ENCODE measurements at regions not wholly inside any gene's neighbourhood (a gene's known extent, or its start where the extent isn't known, plus 50 kb on each side); places are given as distances from the start of the nearest gene placed in this dataset.

GRCh38 chr6:167409694-167410093, 84.8 kb downstream of the TTLL2 start:
- ChIA-PET CTCF (no interaction called here), POLR2A (no interaction called here)
- no peaks in the 10 kb centered on the region for H3K36me3 ChIP-seq (ENCODE audit: control insufficient read depth in 1 of 2, insufficient read depth in 2 of 2, low read length in 2 of 2)

GRCh38 chr6:167410462-167410861, 85.6 kb downstream of the TTLL2 start:
- Histone ChIP-seq H3K27me3 (ENCODE audit: insufficient read depth, low read length) (peaks cover 14% of the 10 kb centered on the region; the same call in 1 of the 2 replicates), H3K36me3 (ENCODE audit: control insufficient read depth in 1 of 2, insufficient read depth in 2 of 2, low read length in 2 of 2) (no peaks in the 10 kb centered on the region), H3K4me1 (ENCODE audit: control insufficient read depth in 1 of 2, insufficient read depth in 2 of 2, low read length in 2 of 2) (no peaks in the 10 kb centered on the region), H3K79me2 (ENCODE audit: insufficient read depth, low read length) (no peaks in the 10 kb centered on the region), H3K27ac (ENCODE audit: low read depth, low read length) (no peak overlapping the region), H3K4me2 (ENCODE audit: low read length) (no peak overlapping the region), H3K9me3 (ENCODE audit: control insufficient read depth in 1 of 2, insufficient read depth in 1 of 2, low read depth in 1 of 2, low read length in 2 of 2) (no peaks in the 10 kb centered on the region), H4K20me1 (ENCODE audit: insufficient read depth) (no peaks in the 10 kb centered on the region), H3K4me3 (replicated peaks in 1 of 2; ENCODE audit: low read depth in 1 of 2, low read length in 2 of 2) (no peak overlapping the region), H3K9ac (ENCODE audit: low read length) (no peak overlapping the region), H2AFZ (ENCODE audit: low read depth, low read length, poor library complexity, severe bottlenecking) (no peak overlapping the region), H3K9me2 (ENCODE audit: insufficient read depth) (no peaks in the 10 kb centered on the region)
- no peak for TF ChIP-seq MAX (IDR thresholded peaks at IDR 0.05)
- TF ChIP-seq ZBTB33 (IDR thresholded peaks at IDR 0.05; ENCODE audit: extremely low read depth, insufficient replicate concordance, low read length): no peak
- no peak for TF ChIP-seq POLR2AphosphoS5 (IDR thresholded peaks at IDR 0.05; ENCODE audit: low read depth, low read length)
- intact Hi-C loops (cut with micrococcal nuclease): no loop called here
- no TSS peak for BruUV-seq (replicated peaks)
- ATAC-seq (no peak), DNase-seq (ENCODE audit: low read depth, low spot score) (no peak)
- RAD21 ChIA-PET (ENCODE audit: low non-redundant PET in 1 of 2, low total read pairs in 2 of 2, uncharacterized antibody in 2 of 2, unreplicated experiment in 2 of 2): no interaction called here
- POLR2A ChIA-PET: no interaction called here
- CTCF ChIA-PET: no interaction called here

More at GRCh38 chr6:167409694-167410093, 84.8 kb downstream of the TTLL2 start:
- BruUV-seq (replicated peaks): no TSS peak
- Histone ChIP-seq H3K4me2 (ENCODE audit: low read length) (no peak overlapping the region), H3K9ac (ENCODE audit: low read length) (no peak overlapping the region), H3K79me2 (ENCODE audit: insufficient read depth, low read length) (no peaks in the 10 kb centered on the region), H3K4me1 (ENCODE audit: control insufficient read depth in 1 of 2, insufficient read depth in 2 of 2, low read length in 2 of 2) (no peaks in the 10 kb centered on the region), H3K4me3 (replicated peaks in 1 of 2; ENCODE audit: low read depth in 1 of 2, low read length in 2 of 2) (no peak overlapping the region), H3K27me3 (ENCODE audit: insufficient read depth, low read length) (peaks cover 15% of the 10 kb centered on the region; the same call in 1 of the 2 replicates), H4K20me1 (ENCODE audit: insufficient read depth) (no peaks in the 10 kb centered on the region), H3K9me3 (ENCODE audit: control insufficient read depth in 1 of 2, insufficient read depth in 1 of 2, low read depth in 1 of 2, low read length in 2 of 2) (no peaks in the 10 kb centered on the region), H2AFZ (ENCODE audit: low read depth, low read length, poor library complexity, severe bottlenecking) (no peak overlapping the region), H3K27ac (ENCODE audit: low read depth, low read length) (no peak overlapping the region), H3K9me2 (ENCODE audit: insufficient read depth) (no peaks in the 10 kb centered on the region)
- no peak for ATAC-seq
- DNase-seq (ENCODE audit: low read depth, low spot score): no peak
- no peak for TF ChIP-seq CTCF (IDR thresholded peaks at IDR 0.05 in 2 of 3, conservative IDR thresholded peaks at IDR 0.05 in 1 of 3; ENCODE audit: borderline replicate concordance in 1 of 3, insufficient read depth in 1 of 3, low read depth in 2 of 3, low read length in 2 of 3)
- no peak for TF ChIP-seq FOSL1 (IDR thresholded peaks at IDR 0.05; ENCODE audit: low read depth)
- intact Hi-C loops (cut with micrococcal nuclease): no loop called here
- RAD21 ChIA-PET (ENCODE audit: low non-redundant PET in 1 of 2, low total read pairs in 2 of 2, uncharacterized antibody in 2 of 2, unreplicated experiment in 2 of 2): no interaction called here

All from HCT116 (cell line).